GM19025 (cell line): ENCODE measurements at regions not wholly inside any gene's neighbourhood (a gene's known extent, or its start where the extent isn't known, plus 50 kb on each side); places are given as distances from the start of the nearest gene placed in this dataset.

Source experiments
- ATAC-seq: cut with Tn5 transposase; IDR thresholded peaks from one replicate; pipeline ENCODE4 v1.9.1; 2021; ENCODE audit warnings: mild to moderate bottlenecking, low read depth, moderate library complexity; ENCODE audit not compliant: unreplicated experiment

GRCh38 chr7:13466874-13467547, 522.5 kb downstream of the ETV1 start:
- no peak for ATAC-seq

GRCh38 chr7:13476881-13477444, 512.5 kb downstream of the ETV1 start:
- no peak for ATAC-seq

- no peak for ATAC-seq
Measured at GRCh38 chr7:13489386-13489785, 500.1 kb downstream of the ETV1 start.

GRCh38 chr7:13496976-13497375, 492.5 kb downstream of the ETV1 start:
- ATAC-seq = no peak

- ATAC-seq = no peak
Measured at GRCh38 chr7:13508586-13508985, 480.9 kb downstream of the ETV1 start.

GRCh38 chr7:13518738-13519137, 470.7 kb downstream of the ETV1 start:
- ATAC-seq = no peak

- ATAC-seq = no peak
Measured at GRCh38 chr7:13524076-13524475, 465.4 kb downstream of the ETV1 start.

GRCh38 chr7:13532028-13532753, 457.3 kb downstream of the ETV1 start:
- ATAC-seq = no peak

- no peak for ATAC-seq
Measured at GRCh38 chr7:13538669-13539068, 450.8 kb downstream of the ETV1 start.

GRCh38 chr7:13540429-13540828, 449.0 kb downstream of the ETV1 start:
- ATAC-seq = no peak

GRCh38 chr7:13541326-13541725, 448.1 kb downstream of the ETV1 start:
- ATAC-seq = no peak

- ATAC-seq = no peak
Measured at GRCh38 chr7:13542451-13542850, 447.0 kb downstream of the ETV1 start.

- ATAC-seq = no peak
Measured at GRCh38 chr7:13551503-13551902, 438.0 kb downstream of the ETV1 start.

- ATAC-seq = no peak
Measured at GRCh38 chr7:13560441-13560840, 429.0 kb downstream of the ETV1 start.

GRCh38 chr7:13563257-13563656, 426.2 kb downstream of the ETV1 start:
- no peak for ATAC-seq

GRCh38 chr7:13563680-13564079, 425.8 kb downstream of the ETV1 start:
- no peak for ATAC-seq

GRCh38 chr7:13577566-13578145, 411.8 kb downstream of the ETV1 start:
- ATAC-seq = no peak

GRCh38 chr7:13578294-13578693, 411.2 kb downstream of the ETV1 start:
- no peak for ATAC-seq

- no peak for ATAC-seq
Measured at GRCh38 chr7:13581097-13581496, 408.4 kb downstream of the ETV1 start.

- no peak for ATAC-seq
Measured at GRCh38 chr7:13593854-13594253, 395.6 kb downstream of the ETV1 start.

- no peak for ATAC-seq
Measured at GRCh38 chr7:13602036-13602435, 387.4 kb downstream of the ETV1 start.

- ATAC-seq = no peak
Measured at GRCh38 chr7:13603016-13603415, 386.4 kb downstream of the ETV1 start.
